ENCODE measurements at regions not wholly inside any gene's neighbourhood (a gene's known extent, or its start where the extent isn't known, plus 50 kb on each side); places are given as distances from the start of the nearest gene placed in this dataset.
A peak's percentile ranks its signal among the peaks of the same experiment; 100 is the strongest.
"Not testable (repeated sequence)": the region's sequence is repeated elsewhere in the genome, so short reads cannot be mapped to it uniquely, and the experiment has no call there.

DNA sequence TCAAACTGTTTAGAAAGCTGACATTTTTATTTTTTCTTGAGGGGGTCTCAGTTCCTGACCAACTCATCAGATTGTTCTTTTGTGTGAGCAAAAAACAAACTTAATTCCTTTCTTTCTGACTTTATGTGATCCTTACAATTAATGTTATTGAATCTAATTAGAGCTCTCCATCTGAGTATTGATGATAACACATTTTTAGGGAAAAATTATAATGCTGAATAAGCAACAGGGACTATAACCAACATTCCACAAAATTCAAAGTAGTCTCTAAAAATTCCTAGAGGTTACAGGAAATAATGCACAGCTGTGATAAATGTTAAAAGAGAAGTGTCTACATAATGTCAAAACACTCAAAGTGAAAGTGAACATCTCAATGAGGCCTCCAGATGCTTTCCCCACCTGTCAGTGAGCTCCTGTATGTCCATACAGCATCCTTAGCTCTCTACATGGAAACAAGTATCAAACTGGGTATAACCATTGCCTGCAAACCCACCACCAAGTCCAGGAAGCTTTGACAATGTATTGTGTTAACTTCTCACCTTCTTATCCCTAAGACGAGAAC lies 786.0 kb upstream of the SLC39A10 start:
- H3K4me1 Mint-ChIP-seq (ENCODE audit: insufficient read depth, unreplicated experiment), result peaks cover 9% of the 10 kb centered on the region
- H3K4me3 Mint-ChIP-seq (ENCODE audit: unreplicated experiment), result no peak overlapping the region
- H3K9me3 Mint-ChIP-seq (ENCODE audit: unreplicated experiment), result no peaks in the 10 kb centered on the region
- ChIA-PET POLR2A (interaction anchor here (0.6 kb wide), 2 partner anchors 162 to 690 kb away, joined by 3 read pairs; no protein-coding TSS in a partner anchor), CTCF (interaction anchor here (0.6 kb wide), 1 partner anchor 1069 kb away, joined by 3 read pairs; no protein-coding TSS in a partner anchor)
- no peaks in the 10 kb centered on the region for H3K27me3 Mint-ChIP-seq (ENCODE audit: insufficient read depth, unreplicated experiment)
- H3K27ac Mint-ChIP-seq (ENCODE audit: low read depth, unreplicated experiment), result no peak overlapping the region
- no TSS peak for BruUV-seq (replicated peaks)
- no peak for DNase-seq (ENCODE audit: unreplicated experiment)
- intact Hi-C loops (cut with micrococcal nuclease), result loop anchor here (5.0 kb wide), 1 partner anchor 786 kb away; the partner anchor contains the start of gene SLC39A10
- no peaks in the 10 kb centered on the region for H3K36me3 Mint-ChIP-seq (ENCODE audit: insufficient read depth, unreplicated experiment)
- TF ChIP-seq, protein P1, sequence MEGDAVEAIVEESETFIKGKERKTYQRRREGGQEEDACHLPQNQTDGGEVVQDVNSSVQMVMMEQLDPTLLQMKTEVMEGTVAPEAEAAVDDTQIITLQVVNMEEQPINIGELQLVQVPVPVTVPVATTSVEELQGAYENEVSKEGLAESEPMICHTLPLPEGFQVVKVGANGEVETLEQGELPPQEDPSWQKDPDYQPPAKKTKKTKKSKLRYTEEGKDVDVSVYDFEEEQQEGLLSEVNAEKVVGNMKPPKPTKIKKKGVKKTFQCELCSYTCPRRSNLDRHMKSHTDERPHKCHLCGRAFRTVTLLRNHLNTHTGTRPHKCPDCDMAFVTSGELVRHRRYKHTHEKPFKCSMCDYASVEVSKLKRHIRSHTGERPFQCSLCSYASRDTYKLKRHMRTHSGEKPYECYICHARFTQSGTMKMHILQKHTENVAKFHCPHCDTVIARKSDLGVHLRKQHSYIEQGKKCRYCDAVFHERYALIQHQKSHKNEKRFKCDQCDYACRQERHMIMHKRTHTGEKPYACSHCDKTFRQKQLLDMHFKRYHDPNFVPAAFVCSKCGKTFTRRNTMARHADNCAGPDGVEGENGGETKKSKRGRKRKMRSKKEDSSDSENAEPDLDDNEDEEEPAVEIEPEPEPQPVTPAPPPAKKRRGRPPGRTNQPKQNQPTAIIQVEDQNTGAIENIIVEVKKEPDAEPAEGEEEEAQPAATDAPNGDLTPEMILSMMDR (IDR thresholded peaks at IDR 0.05; ENCODE audit: unreplicated experiment), result no peak

DNA sequence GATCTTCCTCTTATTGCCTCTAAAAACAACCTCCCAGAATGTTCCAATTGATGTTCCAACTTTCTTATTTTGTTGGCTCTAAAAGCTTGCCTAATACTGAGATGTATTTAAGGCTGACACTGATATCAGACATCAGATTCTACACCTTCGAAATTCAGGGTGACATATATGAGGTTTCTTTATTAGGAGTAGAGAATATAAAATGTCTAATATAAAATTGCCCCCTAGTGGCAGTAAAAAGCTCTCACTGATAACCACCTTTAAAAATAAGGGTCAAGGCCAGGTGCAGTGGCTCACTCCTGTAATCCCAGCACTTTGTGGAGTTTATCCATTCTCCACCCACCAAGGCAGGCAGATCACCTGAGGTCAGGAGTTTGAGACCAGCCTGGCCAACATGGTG lies 789.7 kb upstream of the SLC39A10 start:
- no peak overlapping the region for H3K4me3 Mint-ChIP-seq (ENCODE audit: unreplicated experiment)

DNA sequence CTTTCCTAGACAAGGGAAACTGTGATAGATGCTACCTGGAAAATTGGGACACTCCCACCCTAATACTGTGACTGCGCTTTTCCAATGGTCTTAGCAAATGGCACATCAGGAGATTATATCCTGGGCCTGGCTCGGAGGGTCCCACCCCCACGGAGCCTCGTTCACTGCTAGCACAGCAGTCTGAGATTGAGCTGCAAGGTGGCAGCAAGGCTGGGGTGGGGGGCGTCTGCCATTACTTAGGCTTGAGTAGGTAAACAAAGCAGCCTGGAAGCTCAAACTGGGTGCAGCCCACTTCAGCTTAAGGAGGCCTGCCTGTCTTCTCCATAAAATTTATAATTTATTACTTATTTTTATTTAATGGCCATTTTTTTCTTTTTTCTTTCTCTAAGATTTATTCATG lies 802.1 kb upstream of the SLC39A10 start:
- TF ChIP-seq, protein P1 (IDR thresholded peaks at IDR 0.05; ENCODE audit: unreplicated experiment), result no peak
- CTCF ChIA-PET, result interaction anchor here (0.7 to 1.1 kb wide), 2 partner anchors 299 to 602 kb away, joined by 3 to 6 read pairs; no protein-coding TSS in a partner anchor
- Mint-ChIP-seq H3K27me3 (ENCODE audit: insufficient read depth, unreplicated experiment) (no peaks in the 10 kb centered on the region), H3K4me3 (ENCODE audit: unreplicated experiment) (no peak overlapping the region), H3K4me1 (ENCODE audit: insufficient read depth, unreplicated experiment) (no peaks in the 10 kb centered on the region), H3K27ac (ENCODE audit: low read depth, unreplicated experiment) (no peak overlapping the region), H3K9me3 (ENCODE audit: unreplicated experiment) (no peaks in the 10 kb centered on the region), H3K36me3 (ENCODE audit: insufficient read depth, unreplicated experiment) (no peaks in the 10 kb centered on the region)
- no peak for DNase-seq (ENCODE audit: unreplicated experiment)
- POLR2A ChIA-PET, result no interaction called here
- intact Hi-C loops (cut with micrococcal nuclease), result no loop called here
- BruUV-seq (replicated peaks), result no TSS peak

More for the DNA sequence above, 789.7 kb upstream of the SLC39A10 start:
- Mint-ChIP-seq H3K4me1 (ENCODE audit: insufficient read depth, unreplicated experiment) (peaks cover 9% of the 10 kb centered on the region), H3K9me3 (ENCODE audit: unreplicated experiment) (no peaks in the 10 kb centered on the region), H3K27me3 (ENCODE audit: insufficient read depth, unreplicated experiment) (no peaks in the 10 kb centered on the region), H3K36me3 (ENCODE audit: insufficient read depth, unreplicated experiment) (no peaks in the 10 kb centered on the region), H3K27ac (ENCODE audit: low read depth, unreplicated experiment) (no peak overlapping the region)
- BruUV-seq (replicated peaks), result no TSS peak
- ChIA-PET CTCF (interaction anchor here (0.6 to 1.7 kb wide), 15 partner anchors 12 to 1172 kb away, joined by 3 to 8 read pairs (median 3); no protein-coding TSS in a partner anchor), POLR2A (no interaction called here)
- TF ChIP-seq, protein P1 (IDR thresholded peaks at IDR 0.05; ENCODE audit: unreplicated experiment), result peak; percentile 43
- DNase-seq (ENCODE audit: unreplicated experiment), result peak; percentile 45
- intact Hi-C loops (cut with micrococcal nuclease), result loop anchor here (2.0 kb wide), 1 partner anchor 321 kb away; no protein-coding TSS in a partner anchor

GRCh38 chr2:194842871-194843270 lies 814.2 kb upstream of the SLC39A10 start:
- Mint-ChIP-seq H3K27ac (ENCODE audit: low read depth, unreplicated experiment) (no peak overlapping the region), H3K36me3 (ENCODE audit: insufficient read depth, unreplicated experiment) (no peaks in the 10 kb centered on the region), H3K4me3 (ENCODE audit: unreplicated experiment) (no peak overlapping the region), H3K27me3 (ENCODE audit: insufficient read depth, unreplicated experiment) (no peaks in the 10 kb centered on the region), H3K4me1 (ENCODE audit: insufficient read depth, unreplicated experiment) (no peaks in the 10 kb centered on the region), H3K9me3 (ENCODE audit: unreplicated experiment) (no peaks in the 10 kb centered on the region)
- DNase-seq (ENCODE audit: unreplicated experiment), result no peak
- intact Hi-C loops (cut with micrococcal nuclease), result no loop called here
- CTCF ChIA-PET, result interaction anchor here (0.7 kb wide), 1 partner anchor 722 kb away, joined by 4 read pairs; no protein-coding TSS in a partner anchor
- BruUV-seq (replicated peaks), result no TSS peak
- TF ChIP-seq, protein P1 (IDR thresholded peaks at IDR 0.05; ENCODE audit: unreplicated experiment), result no peak
- POLR2A ChIA-PET, result no interaction called here

DNA sequence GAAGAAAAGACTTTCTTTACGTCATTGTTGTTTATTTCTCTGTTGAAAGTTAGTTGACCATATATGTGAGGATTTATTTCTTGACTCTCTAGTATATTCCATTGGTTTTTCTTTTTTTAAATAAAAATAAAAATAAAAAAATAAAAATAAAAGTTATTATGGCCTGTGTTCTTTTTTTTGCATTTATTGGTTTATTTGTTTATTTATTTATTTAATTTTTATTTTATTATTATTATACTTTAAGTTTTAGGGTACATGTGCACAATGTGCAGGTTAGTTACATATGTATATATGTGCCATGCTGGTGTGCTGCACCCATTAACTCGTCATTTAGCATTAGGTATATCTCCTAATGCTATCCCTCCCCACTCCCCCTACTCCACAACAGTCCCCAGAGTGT lies 822.7 kb upstream of the SLC39A10 start:
- DNase-seq (ENCODE audit: unreplicated experiment); H3K4me3 Mint-ChIP-seq (ENCODE audit: unreplicated experiment); H3K27ac Mint-ChIP-seq (ENCODE audit: low read depth, unreplicated experiment); CTCF ChIA-PET; H3K27me3 Mint-ChIP-seq (ENCODE audit: insufficient read depth, unreplicated experiment); H3K4me1 Mint-ChIP-seq (ENCODE audit: insufficient read depth, unreplicated experiment); intact Hi-C loops (cut with micrococcal nuclease); H3K36me3 Mint-ChIP-seq (ENCODE audit: insufficient read depth, unreplicated experiment); BruUV-seq (replicated peaks); POLR2A ChIA-PET; H3K9me3 Mint-ChIP-seq (ENCODE audit: unreplicated experiment): not testable (repeated sequence)
